HepG2 (cell line): ENCODE measurements at regions not wholly inside any gene's neighbourhood (a gene's known extent, or its start where the extent isn't known, plus 50 kb on each side); places are given as distances from the start of the nearest gene placed in this dataset.

Source experiments
- ATAC-seq: fragments of 200-7000 bp; cut with Tn5 transposase; 3 replicates; pipeline ENCODE4 v1.9.1; 2020; ENCODE audit warnings: mild to moderate bottlenecking, moderate library complexity
- BruUV-seq: library from RNA; stranded (reverse); fragments of 400-500 nt; replicated peaks from 2 replicates; lab custom pipeline; 2021; lab: Mats Ljungman, UMichigan
- CTCF ChIA-PET: fragments of 300-600 bp; formaldehyde crosslinking; extraction: SDS; loops from one replicate; lab custom pipeline; 2021; ENCODE audit warnings: low total read pairs, inconsistent platforms, low intra/inter-chr PET ratio; lab: Yijun Ruan, JAX
- POLR2A ChIA-PET: fragments of 350-600 bp; sonication (Branson Sonifier 250); formaldehyde crosslinking; loops from one replicate; lab custom pipeline; 2020; ENCODE audit warnings: antibody characterized with exemption, inconsistent platforms; lab: Yijun Ruan, JAX
- DNase-seq: peaks from one replicate; pipeline ENCODE4 v3.0.0-alpha.2; 2015; ENCODE audit warnings: low spot score
- FAIRE-seq: peaks from 3 replicates; lab custom pipeline; 2011; peaks lifted over from hg19 to GRCh38; lab: Jason Lieb, UNC
- H2AFZ ChIP-seq: one replicate; pipeline ENCODE4 v1.6.1; 2011; ENCODE audit warnings: low read length, inconsistent platforms
- H3K27ac ChIP-seq: fragments of 300-600 bp; 3 replicates; pipeline ENCODE4 v1.8.0; 2011; ENCODE audit warnings: mixed run types, mild to moderate bottlenecking, mixed read lengths, low read length, inconsistent platforms; ENCODE audit not compliant: insufficient read depth; ENCODE audit errors: extremely low read length
- H3K27me3 ChIP-seq, 2 experiments: fragments of 200-600 bp in 1 of 2; 2 replicates in 1 of 2; 3 replicates in 1 of 2; pipeline versions ENCODE4 v1.6.0 to v1.8.0; 2011; ENCODE audit warnings: low read length in 2 of 2, mild to moderate bottlenecking in 2 of 2, moderate library complexity in 2 of 2, inconsistent platforms in 1 of 2; ENCODE audit not compliant: insufficient read depth in 2 of 2, control insufficient read depth in 1 of 2
- H3K36me3 ChIP-seq, 2 experiments: fragments of 200-600 bp in 1 of 2; replicated peaks in 1 of 2; 2 replicates in 1 of 2; 3 replicates in 1 of 2; pipeline versions ENCODE4 v1.5.1 to v1.8.0; 2011; ENCODE audit warnings: low read length in 2 of 2, inconsistent platforms in 1 of 2; ENCODE audit not compliant: insufficient read depth in 2 of 2, control insufficient read depth in 1 of 2
- H3K4me1 ChIP-seq: 2 replicates; pipeline ENCODE4 v1.5.1; 2012; ENCODE audit warnings: low read length, inconsistent platforms; ENCODE audit not compliant: insufficient read depth
- H3K4me2 ChIP-seq: 2 replicates; pipeline ENCODE4 v1.6.0; 2011; ENCODE audit warnings: low read depth, low read length, inconsistent platforms
- H3K4me3 ChIP-seq, 3 experiments: fragments of 200-600 bp in 1 of 3; sonication (generic), shearing (Covaris generic) in 1 of 3; replicated peaks in 1 of 3; 2 replicates each; pipeline ENCODE4 v1.5.1; 2011 to 2016; ENCODE audit warnings: low read length in 3 of 3, inconsistent platforms in 2 of 3, low read depth in 2 of 3, mild to moderate bottlenecking in 2 of 3, control low read depth in 1 of 3, mixed read lengths in 1 of 3; ENCODE audit not compliant: insufficient read depth in 1 of 3
- H3K79me2 ChIP-seq: one replicate; pipeline ENCODE4 v1.6.1; 2011; ENCODE audit warnings: low read length, inconsistent platforms; ENCODE audit not compliant: insufficient read depth
- H3K9ac ChIP-seq: 2 replicates; pipeline ENCODE4 v1.6.0; 2011; ENCODE audit warnings: mild to moderate bottlenecking, low read depth, low read length, inconsistent platforms; ENCODE audit not compliant: insufficient read depth
- H3K9me3 ChIP-seq: 2 replicates; pipeline ENCODE4 v1.5.1; 2012; ENCODE audit warnings: mild to moderate bottlenecking, low read length
- H4K20me1 ChIP-seq: 2 replicates; pipeline ENCODE4 v1.6.0; 2011; ENCODE audit warnings: inconsistent platforms, mild to moderate bottlenecking, low read length, moderate library complexity; ENCODE audit not compliant: insufficient read depth
- AKNA ChIP-seq: sonication (generic); formaldehyde crosslinking; IDR thresholded peaks from 2 replicates; pipeline ENCODE4 v1.4.0; 2020; ENCODE audit warnings: missing genetic modification reagents, borderline replicate concordance
- E2F2 ChIP-seq: sonication (generic); formaldehyde crosslinking; IDR thresholded peaks from 2 replicates; pipeline ENCODE4 v1.4.0; 2020; ENCODE audit warnings: missing genetic modification reagents, borderline replicate concordance
- NFKBIZ ChIP-seq: IDR thresholded peaks from 2 replicates; pipeline ENCODE4 v1.6.1; 2018; ENCODE audit warnings: missing genetic modification reagents, missing compliant biosample characterization
- NKX3-1 ChIP-seq: sonication (generic); formaldehyde crosslinking; IDR thresholded peaks from 2 replicates; pipeline ENCODE4 v1.5.0; 2020; ENCODE audit warnings: missing genetic modification reagents
- PAX8 ChIP-seq: sonication (generic); formaldehyde crosslinking; IDR thresholded peaks from 2 replicates; pipeline ENCODE4 v1.8.0; 2022; ENCODE audit warnings: mild to moderate bottlenecking, missing genetic modification reagents, borderline replicate concordance
- REPIN1 ChIP-seq: sonication (generic); formaldehyde crosslinking; IDR thresholded peaks from 2 replicates; pipeline ENCODE4 v1.8.0; 2022; ENCODE audit warnings: missing genetic modification reagents, low read depth, mild to moderate bottlenecking, borderline replicate concordance
- SMAD9 ChIP-seq: sonication (generic); formaldehyde crosslinking; IDR thresholded peaks from 2 replicates; pipeline ENCODE4 v1.5.1; 2020; ENCODE audit warnings: mild to moderate bottlenecking, missing genetic modification reagents
- TERF1 ChIP-seq: sonication (generic); formaldehyde crosslinking; IDR thresholded peaks from 2 replicates; pipeline ENCODE4 v1.8.0; 2022; ENCODE audit warnings: mild to moderate bottlenecking, missing genetic modification reagents, moderate library complexity
- ZBTB14 ChIP-seq: sonication (generic); formaldehyde crosslinking; IDR thresholded peaks from 2 replicates; pipeline ENCODE4 v1.4.0; 2020; ENCODE audit warnings: missing genetic modification reagents
- ZFX ChIP-seq: sonication (generic); formaldehyde crosslinking; IDR thresholded peaks from 2 replicates; pipeline ENCODE4 v1.4.0; 2020; ENCODE audit warnings: mild to moderate bottlenecking, low read depth, missing genetic modification reagents, moderate library complexity
- ZFY ChIP-seq: sonication (generic); formaldehyde crosslinking; IDR thresholded peaks from 2 replicates; pipeline ENCODE4 v1.4.0; 2020; ENCODE audit warnings: missing genetic modification reagents
- ZKSCAN8 ChIP-seq: IDR thresholded peaks from 2 replicates; pipeline ENCODE4 v1.6.1; 2016; ENCODE audit warnings: borderline replicate concordance, missing genetic modification reagents, missing compliant biosample characterization
- ZMYM3 ChIP-seq: sonication (generic); formaldehyde crosslinking; IDR thresholded peaks from 2 replicates; pipeline ENCODE4 v1.5.1; 2020; ENCODE audit warnings: mild to moderate bottlenecking, missing genetic modification reagents
- ZNF44 ChIP-seq: sonication (generic); formaldehyde crosslinking; IDR thresholded peaks from 2 replicates; pipeline ENCODE4 v1.5.1; 2020; ENCODE audit warnings: mild to moderate bottlenecking, missing genetic modification reagents
- ZNF607 ChIP-seq: sonication (generic); formaldehyde crosslinking; IDR thresholded peaks from 2 replicates; pipeline ENCODE4 v1.5.1; 2020; ENCODE audit warnings: missing genetic modification reagents, mild to moderate bottlenecking, borderline replicate concordance
- ZNF768 ChIP-seq: sonication (generic); formaldehyde crosslinking; IDR thresholded peaks from 2 replicates; pipeline ENCODE4 v1.4.0; 2020; ENCODE audit warnings: missing genetic modification reagents
- ZNF773 ChIP-seq: sonication (generic); formaldehyde crosslinking; IDR thresholded peaks from 2 replicates; pipeline ENCODE4 v1.4.0; 2020; ENCODE audit warnings: missing genetic modification reagents, borderline replicate concordance
- ZSCAN29 ChIP-seq: sonication (generic); formaldehyde crosslinking; conservative IDR thresholded peaks from 2 replicates; pipeline ENCODE4 v1.4.0; 2020; ENCODE audit warnings: mild to moderate bottlenecking, missing genetic modification reagents
- WGBS: methylation state at CpG from one replicate; pipeline ENCODE4 v1.1.6; 2017; ENCODE audit warnings: low lambda C conversion rate; 5-methylcytosine and 5-hydroxymethylcytosine counted together
- in situ Hi-C: cut with HindIII; loops from 2 replicates; pipeline ENCODE4 v1.10.0; 2017; ENCODE audit warnings: low pct_unique_long_range_greater_than_20kb; ENCODE audit not compliant: extremely low pct_ligation_motif_present
- intact Hi-C: fragments of 100-400 bp; cut with micrococcal nuclease; formaldehyde crosslinking; loops from one replicate; pipeline ENCODE4 v1.10.0; 2022; ENCODE audit not compliant: unreplicated experiment

GRCh38 chr3:40913641-40914040 is 285.7 kb upstream of the CTNNB1 start:
- no peaks in the 10 kb centered on the region for H4K20me1 ChIP-seq
- no peaks in the 10 kb centered on the region for H3K36me3 ChIP-seq
- no peaks in the 10 kb centered on the region for H3K27me3 ChIP-seq
- DNase-seq (no peak), ATAC-seq (no peak), FAIRE-seq (no peak)
- intact Hi-C loops = no loop called here
- no peak overlapping the region for H2AFZ ChIP-seq
- peaks cover 68% of the 10 kb centered on the region for H3K4me1 ChIP-seq
- H3K4me2 ChIP-seq = peak overlapping the region; percentile 56
- no peak overlapping the region for H3K9ac ChIP-seq
- in situ Hi-C loops = no loop called here
- POLR2A ChIA-PET = interaction anchor here (0.8 to 1.4 kb wide), 2 partner anchors 70 to 285 kb away, joined by 3 read pairs; partner anchors contain the start of gene CTNNB1
- CTCF ChIA-PET = no interaction called here
- no TSS peak for BruUV-seq
- no peak overlapping the region for H3K27ac ChIP-seq
- WGBS = 0% methylated on average over 2 of the region's 2 CpGs
- no peaks in the 10 kb centered on the region for H3K79me2 ChIP-seq
- H3K4me3 ChIP-seq = no peak overlapping the region
- H3K9me3 ChIP-seq = no peaks in the 10 kb centered on the region
- TF ChIP-seq ZNF44 (CRISPR knock-in tag) (no peak), TERF1 (CRISPR knock-in tag) (no peak), ZNF607 (CRISPR knock-in tag) (no peak), REPIN1 (CRISPR knock-in tag) (0 out of 2 replicates have a peak, but pooled peaks have one; percentile 21), SMAD9 (no peak), ZFX (CRISPR knock-in tag) (peak; percentile 20; the same call in 1 of the 2 replicates), ZSCAN29 (CRISPR knock-in tag) (no peak), ZMYM3 (0 out of 2 replicates have a peak, but pooled peaks have one; percentile 27), ZKSCAN8 (CRISPR knock-in tag) (no peak), ZNF773 (CRISPR knock-in tag) (no peak), ZBTB14 (CRISPR knock-in tag) (no peak), ZFY (CRISPR knock-in tag) (peak; percentile 15; the same call in 1 of the 2 replicates), AKNA (CRISPR knock-in tag) (no peak), ZNF768 (CRISPR knock-in tag) (peak; percentile 84), PAX8 (CRISPR knock-in tag) (no peak), E2F2 (CRISPR knock-in tag) (no peak), NFKBIZ (CRISPR knock-in tag) (no peak), NKX3-1 (CRISPR knock-in tag) (no peak)
